ENCODE measurements at regions not wholly inside any gene's neighbourhood (a gene's known extent, or its start where the extent isn't known, plus 50 kb on each side); places are given as distances from the start of the nearest gene placed in this dataset.

DNA sequence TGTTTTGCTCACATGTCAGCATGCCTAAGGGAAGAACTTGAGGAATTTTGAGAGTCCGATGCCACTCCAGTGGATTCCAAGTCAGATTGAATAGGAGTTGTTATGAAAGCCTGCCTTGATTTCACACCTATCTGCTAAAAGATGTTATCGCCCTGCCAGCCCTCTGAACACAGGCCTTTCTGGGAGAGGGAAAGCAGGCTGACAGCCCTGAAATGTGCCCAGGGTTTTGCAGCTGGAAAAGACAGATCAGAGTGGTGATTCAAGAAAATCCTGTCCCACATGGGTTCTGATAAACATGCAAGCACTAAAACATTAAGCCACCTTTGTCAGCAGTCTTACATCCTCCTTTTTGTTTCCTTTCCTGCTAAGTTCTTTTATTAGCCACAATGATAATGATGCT lies 1752.9 kb upstream of the CELF4 start:
- H3K27ac ChIP-seq (ENCODE audit: low read depth) = no peak overlapping the region
- no peak for ATAC-seq

More for the DNA sequence above, 1752.9 kb upstream of the CELF4 start:
- Histone ChIP-seq H3K79me2 (replicated peaks; ENCODE audit: insufficient read depth) (no peaks in the 10 kb centered on the region), H2AFZ (no peak overlapping the region), H3K27me3 (ENCODE audit: insufficient read depth) (no peaks in the 10 kb centered on the region), H3F3A (replicated peaks; ENCODE audit: low read depth) (no peaks in the 10 kb centered on the region), H3K36me3 (ENCODE audit: insufficient read depth) (no peaks in the 10 kb centered on the region), H3K4me2 (no peak overlapping the region), H3K4me3 (no peak overlapping the region), H3K4me1 (ENCODE audit: insufficient read depth) (peaks cover 21% of the 10 kb centered on the region), H3K9me2 (ENCODE audit: insufficient read depth) (no peaks in the 10 kb centered on the region), H4K20me1 (replicated peaks; ENCODE audit: insufficient read depth) (no peaks in the 10 kb centered on the region)
- Mint-ChIP-seq H3K27ac (no peak overlapping the region), H3K9me3 (no peaks in the 10 kb centered on the region), H3K36me3 (ENCODE audit: low read depth) (no peaks in the 10 kb centered on the region), H3K4me3 (no peak overlapping the region), H3K4me1 (peaks cover 7% of the 10 kb centered on the region; the same call in 2 of the 3 replicates), H3K27me3 (ENCODE audit: insufficient read depth, low read depth, poor library complexity) (no peaks in the 10 kb centered on the region)
- DNase-seq (ENCODE audit: low spot score) = peak; percentile 9
- no peak for TF ChIP-seq ZNF462 (CRISPR knock-in tag; IDR thresholded peaks at IDR 0.05)
- no peak for TF ChIP-seq NANOG (IDR thresholded peaks at IDR 0.05; ENCODE audit: borderline replicate concordance)
- no peak for TF ChIP-seq ZNF114 (CRISPR knock-in tag; IDR thresholded peaks at IDR 0.05)
- TF ChIP-seq EZH2 (IDR thresholded peaks at IDR 0.05; ENCODE audit: low read depth, unreplicated experiment) = no peak

Data from GM23338 (cell line).